H1 (cell line): ENCODE measurements at regions not wholly inside any gene's neighbourhood (a gene's known extent, or its start where the extent isn't known, plus 50 kb on each side); places are given as distances from the start of the nearest gene placed in this dataset.

Experiments used
- CTCF ChIA-PET: fragments of 300-600 bp; sonication (Branson Sonifier 250); formaldehyde crosslinking; loops from one replicate; lab custom pipeline; 2021; ENCODE audit not compliant: partially characterized antibody; lab: Charles Lee
- POLR2A ChIA-PET: fragments of 300-600 bp; sonication (Branson Sonifier 250); formaldehyde crosslinking; loops from one replicate; lab custom pipeline; 2021; ENCODE audit warnings: inconsistent platforms; ENCODE audit not compliant: partially characterized antibody; lab: Charles Lee
- DNase-seq, 2 experiments: peaks; one replicate each; pipeline versions ENCODE4 v3.0.0 to v3.0.0-alpha.2; 2010 to 2022; ENCODE audit warnings: low spot score in 2 of 2, low read depth in 1 of 2, mixed read lengths in 1 of 2
- FAIRE-seq: peaks from 2 replicates; lab custom pipeline; 2011; peaks lifted over from hg19 to GRCh38; lab: Jason Lieb, UNC
- H2AFZ ChIP-seq: 2 replicates; pipeline ENCODE4 v1.8.1; 2012; ENCODE audit warnings: low read length, inconsistent platforms
- H2AK5ac ChIP-seq: 2 replicates; pipeline ENCODE4 v1.6.1; 2013; ENCODE audit warnings: low read depth, low read length
- H2BK120ac ChIP-seq: replicated peaks from 2 replicates; pipeline ENCODE3; 2013; ENCODE audit warnings: low read depth, low read length, inconsistent platforms
- H2BK12ac ChIP-seq: 2 replicates; pipeline ENCODE4 v1.6.1; 2013; ENCODE audit warnings: low read depth, low read length
- H2BK15ac ChIP-seq: 2 replicates; pipeline ENCODE4 v1.6.1; 2013; ENCODE audit warnings: low read length
- H2BK20ac ChIP-seq: 2 replicates; pipeline ENCODE4 v1.6.1; 2013; ENCODE audit warnings: low read length
- H2BK5ac ChIP-seq: 2 replicates; pipeline ENCODE4 v1.6.1; 2013; ENCODE audit warnings: low read depth, low read length
- H3K14ac ChIP-seq: 2 replicates; pipeline ENCODE4 v1.6.1; 2013; ENCODE audit warnings: inconsistent platforms; ENCODE audit not compliant: insufficient read length
- H3K18ac ChIP-seq: 2 replicates; pipeline ENCODE4 v1.6.1; 2013; ENCODE audit warnings: low read length; ENCODE audit errors: extremely low read depth
- H3K23ac ChIP-seq: 2 replicates; pipeline ENCODE4 v1.6.1; 2013; ENCODE audit warnings: inconsistent platforms; ENCODE audit not compliant: insufficient read length
- H3K23me2 ChIP-seq: 2 replicates; pipeline ENCODE4 v1.6.1; 2013; ENCODE audit warnings: low read depth, low read length
- H3K27ac ChIP-seq: 2 replicates; pipeline ENCODE4 v1.6.1; 2011; ENCODE audit warnings: low read depth, low read length, inconsistent platforms
- H3K27me3 ChIP-seq, 4 experiments: replicated peaks in 1 of 4; 1 replicate in 1 of 4; 2 replicates in 3 of 4; pipeline versions ENCODE4 v1.6.1 to v1.8.1; 2011 to 2013; ENCODE audit warnings: low read length in 3 of 4, mild to moderate bottlenecking in 3 of 4, inconsistent platforms in 2 of 4, mixed read lengths in 2 of 4, moderate library complexity in 1 of 4; ENCODE audit not compliant: control insufficient read depth in 3 of 4, insufficient read depth in 3 of 4; ENCODE audit errors: extremely low read depth in 1 of 4
- H3K36me3 ChIP-seq, 4 experiments: 2 replicates each; pipeline versions ENCODE4 v1.6.1 to v1.8.1; 2011 to 2013; ENCODE audit warnings: mild to moderate bottlenecking in 4 of 4, low read length in 3 of 4, moderate library complexity in 2 of 4, control low read depth in 1 of 4, inconsistent platforms in 1 of 4; ENCODE audit not compliant: insufficient read depth in 4 of 4, control insufficient read depth in 2 of 4
- H3K4ac ChIP-seq: replicated peaks from 2 replicates; pipeline ENCODE3; 2013; ENCODE audit warnings: low read length, low read depth, mixed read lengths, inconsistent platforms; ENCODE audit not compliant: insufficient read length
- H3K4me1 ChIP-seq, 4 experiments: replicated peaks in 1 of 4; 1 replicate in 1 of 4; 2 replicates in 3 of 4; pipeline versions ENCODE4 v1.6.1 to v1.8.1; 2011 to 2013; ENCODE audit warnings: low read length in 3 of 4, inconsistent platforms in 2 of 4, mixed read lengths in 1 of 4; ENCODE audit not compliant: insufficient read depth in 4 of 4, control insufficient read depth in 3 of 4
- H3K4me2 ChIP-seq, 2 experiments: 2 replicates each; pipeline versions ENCODE4 v1.6.1 to v1.8.1; 2011 to 2013; ENCODE audit warnings: low read depth in 2 of 2, low read length in 2 of 2, control low read depth in 1 of 2, inconsistent platforms in 1 of 2, mild to moderate bottlenecking in 1 of 2; ENCODE audit not compliant: insufficient read depth in 1 of 2
- H3K4me3 ChIP-seq, 4 experiments: fragments of 200-600, 300-600 bp in 1 of 4; sonication (generic), shearing (Covaris generic), sonication (Bioruptor Twin) in 1 of 4; 2 replicates each; pipeline versions ENCODE4 v1.5.1 to v1.8.1; 2011 to 2016; ENCODE audit warnings: low read length in 4 of 4, low read depth in 3 of 4, control low read depth in 2 of 4, inconsistent platforms in 2 of 4, mild to moderate bottlenecking in 2 of 4, mixed read lengths in 1 of 4, moderate library complexity in 1 of 4; ENCODE audit not compliant: insufficient read depth in 2 of 4; ENCODE audit errors: extremely low read depth in 1 of 4
- H3K56ac ChIP-seq: replicated peaks from 2 replicates; pipeline ENCODE3; 2013; ENCODE audit warnings: low read depth, mild to moderate bottlenecking, mixed read lengths, low read length, inconsistent platforms; ENCODE audit not compliant: insufficient read length
- H3K79me1 ChIP-seq: 2 replicates; pipeline ENCODE4 v1.6.1; 2013; ENCODE audit warnings: low read depth, low read length, control low read depth
- H3K79me2 ChIP-seq, 2 experiments: 2 replicates each; pipeline versions ENCODE4 v1.6.1 to v1.8.1; 2012 to 2013; ENCODE audit warnings: low read length in 2 of 2, mild to moderate bottlenecking in 2 of 2, inconsistent platforms in 1 of 2; ENCODE audit not compliant: insufficient read depth in 2 of 2, control insufficient read depth in 1 of 2
- H3K9ac ChIP-seq, 4 experiments: replicated peaks in 1 of 4; 1 replicate in 1 of 4; 2 replicates in 3 of 4; pipeline versions ENCODE4 v1.6.1 to v1.8.1; 2011 to 2013; ENCODE audit warnings: low read depth in 3 of 4, low read length in 3 of 4, control low read depth in 2 of 4, mild to moderate bottlenecking in 2 of 4, moderate library complexity in 2 of 4, inconsistent platforms in 1 of 4; ENCODE audit errors: extremely low read depth in 1 of 4
- H3K9me3 ChIP-seq, 2 experiments: 2 replicates each; pipeline versions ENCODE4 v1.6.1 to v1.8.1; 2012 to 2013; ENCODE audit warnings: mild to moderate bottlenecking in 2 of 2, moderate library complexity in 2 of 2, control low read depth in 1 of 2, inconsistent platforms in 1 of 2, low read depth in 1 of 2, low read length in 1 of 2, mixed read lengths in 1 of 2; ENCODE audit not compliant: insufficient read depth in 2 of 2
- H4K20me1 ChIP-seq, 2 experiments: replicated peaks in 1 of 2; 2 replicates each; pipeline versions ENCODE3 to v1.8.1; 2011 to 2013; ENCODE audit warnings: inconsistent platforms in 2 of 2, low read length in 2 of 2, mild to moderate bottlenecking in 1 of 2; ENCODE audit not compliant: insufficient read depth in 2 of 2, control insufficient read depth in 1 of 2
- H4K5ac ChIP-seq: 2 replicates; pipeline ENCODE4 v1.6.1; 2013; ENCODE audit warnings: low read length, low read depth, mixed read lengths, inconsistent platforms; ENCODE audit not compliant: insufficient read length
- H4K8ac ChIP-seq: 2 replicates; pipeline ENCODE4 v1.8.0; 2013; ENCODE audit warnings: mild to moderate bottlenecking, moderate library complexity, low read length, inconsistent platforms; ENCODE audit not compliant: insufficient read depth; ENCODE audit errors: extremely low read depth
- H4K91ac ChIP-seq: replicated peaks from 2 replicates; pipeline ENCODE3; 2013; ENCODE audit warnings: low read length, mixed read lengths, inconsistent platforms; ENCODE audit not compliant: insufficient read length
- BACH1 ChIP-seq: IDR thresholded peaks from 2 replicates; pipeline ENCODE4 v1.6.1; 2012; ENCODE audit warnings: low read length, improper control_type of control experiment
- CBX5 ChIP-seq: fragments of 300-800, 300-1000 bp; sonication (generic); IDR thresholded peaks from 2 replicates; pipeline ENCODE4 v1.7.1; 2016; ENCODE audit warnings: antibody characterized with exemption, low read length, low read depth
- CBX8 ChIP-seq: fragments of 300-800, 300-1000 bp; sonication (generic); IDR thresholded peaks from 2 replicates; pipeline ENCODE4 v1.7.1; 2016; ENCODE audit warnings: low read depth, low read length, borderline replicate concordance
- TCF12 ChIP-seq: IDR thresholded peaks from 2 replicates; pipeline ENCODE4 v1.6.1; 2011; ENCODE audit warnings: low read depth, mild to moderate bottlenecking, low read length
- WGBS, 2 experiments: shearing (Covaris generic) in 1 of 2; methylation state at CpG; one replicate each; pipeline versions ENCODE4 v1.1.6 to v1.1.7; 2013 to 2015; ENCODE audit warnings: low lambda C conversion rate in 2 of 2, mixed read lengths in 2 of 2, inconsistent platforms in 1 of 2, low coverage in 1 of 2, missing lambda C conversion rate in 1 of 2; ENCODE audit not compliant: insufficient replicate concordance in 2 of 2, insufficient coverage in 1 of 2, insufficient read length in 1 of 2; ENCODE audit errors: extremely low coverage in 1 of 2, missing lambda C conversion rate in 1 of 2; 5-methylcytosine and 5-hydroxymethylcytosine counted together

DNA sequence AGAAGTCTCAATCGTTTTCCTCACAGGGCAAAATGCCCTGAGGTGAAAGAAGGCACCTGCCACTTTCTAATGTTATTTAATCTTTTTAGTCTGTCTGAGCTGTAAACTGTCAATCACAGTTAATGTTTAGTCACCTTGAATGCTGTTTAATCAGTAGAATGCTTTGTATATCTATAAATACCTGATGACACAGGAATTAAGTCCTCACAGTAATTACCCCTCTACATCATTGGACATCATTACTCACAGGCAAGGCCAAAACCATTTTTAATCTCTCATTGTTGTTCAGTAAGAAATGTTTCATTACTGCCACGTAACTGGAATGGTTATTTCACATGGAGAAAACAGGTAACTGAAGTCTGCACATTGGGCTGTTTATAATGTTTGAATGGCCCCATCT, 178.8 kb downstream of the EXOC5 start:
- no peak for DNase-seq
- Histone ChIP-seq H3K4me1 (peaks cover 0 to 12% (median 4%) of the 10 kb centered on the region in 4 experiments; a peak in 6 of 7 replicates), H3K56ac (no peak overlapping the region), H2BK20ac (no peak overlapping the region), H3K4me3 (no peak overlapping the region), H4K20me1 (no peaks in the 10 kb centered on the region), H3K4ac (no peak overlapping the region), H3K23ac (no peak overlapping the region), H3K27ac (no peak overlapping the region), H2BK15ac (no peak overlapping the region), H2AFZ (no peak overlapping the region), H3K36me3 (0 out of 8 replicates have a peak, but pooled peaks cover 0 to 4% (median 0%) of the 10 kb centered on the region in 4 experiments), H4K5ac (no peak overlapping the region), H3K18ac (no peak overlapping the region), H3K79me1 (no peaks in the 10 kb centered on the region), H4K8ac (no peak overlapping the region), H3K9ac (no peak overlapping the region), H2BK12ac (no peak overlapping the region), H3K79me2 (no peaks in the 10 kb centered on the region), H3K9me3 (peaks cover 3 to 5% of the 10 kb centered on the region in 2 experiments; a peak in 2 of 4 replicates), H2BK5ac (no peak overlapping the region), H3K23me2 (no peaks in the 10 kb centered on the region), H2BK120ac (no peak overlapping the region), H3K27me3 (no peaks in the 10 kb centered on the region), H4K91ac (no peak overlapping the region), H3K14ac (no peak overlapping the region), H3K4me2 (no peak overlapping the region), H2AK5ac (no peak overlapping the region)
- ChIA-PET POLR2A (no interaction called here), CTCF (no interaction called here)
- FAIRE-seq = no peak
- WGBS, 2 experiments = 85% methylated on average over 2 of the region's 2 CpGs; no CpG with 5 or more reads in 1 of the 2 experiments
- TF ChIP-seq CBX5 (no peak), CBX8 (no peak), BACH1 (no peak), TCF12 (no peak)
